NCI-H524 treated with DMSO at 0.1 percent for 48 hours (cell line): ENCODE measurements at regions not wholly inside any gene's neighbourhood (a gene's known extent, or its start where the extent isn't known, plus 50 kb on each side); places are given as distances from the start of the nearest gene placed in this dataset.
"Not testable (repeated sequence)": the region's sequence is repeated elsewhere in the genome, so short reads cannot be mapped to it uniquely, and the experiment has no call there.

Experiments used
- DNase-seq: peaks from one replicate; lab custom pipeline; 2025; lab: John Stamatoyannopoulos, UW

GRCh38 chr20:40933758-40934157 is 94.9 kb upstream of the TOP1 start:
- no peak for DNase-seq

- no peak for DNase-seq
Observed at GRCh38 chr20:40938020-40938419, 90.6 kb upstream of the TOP1 start.

GRCh38 chr20:40939667-40940066 is 89.0 kb upstream of the TOP1 start:
- DNase-seq: no peak

- no peak for DNase-seq
Observed at GRCh38 chr20:40941133-40941610, 87.5 kb upstream of the TOP1 start.

- no peak for DNase-seq
Observed at GRCh38 chr20:40942006-40942405, 86.6 kb upstream of the TOP1 start.

- no peak for DNase-seq
Observed at GRCh38 chr20:40942775-40943174, 85.8 kb upstream of the TOP1 start.

- no peak for DNase-seq
Observed at GRCh38 chr20:40943591-40943990, 85.0 kb upstream of the TOP1 start.

- DNase-seq: no peak
Observed at GRCh38 chr20:40945189-40945588, 83.4 kb upstream of the TOP1 start.

GRCh38 chr20:40945754-40946450 is 82.7 kb upstream of the TOP1 start:
- DNase-seq: no peak

- DNase-seq: no peak
Observed at GRCh38 chr20:40946451-40946850, 82.2 kb upstream of the TOP1 start.

GRCh38 chr20:40948465-40949267 is 80.0 kb upstream of the TOP1 start:
- DNase-seq: no peak

- DNase-seq: no peak
Observed at GRCh38 chr20:40949346-40949745, 79.3 kb upstream of the TOP1 start.

- DNase-seq: no peak
Observed at GRCh38 chr20:40952136-40952535, 76.5 kb upstream of the TOP1 start.

GRCh38 chr20:40953416-40953815 is 75.2 kb upstream of the TOP1 start:
- DNase-seq: no peak

GRCh38 chr20:40953856-40954255 is 74.8 kb upstream of the TOP1 start:
- DNase-seq: no peak

- no peak for DNase-seq
Observed at GRCh38 chr20:40954521-40955165, 74.0 kb upstream of the TOP1 start.

GRCh38 chr20:40955326-40955725 is 73.3 kb upstream of the TOP1 start:
- DNase-seq: no peak

- DNase-seq: not testable (repeated sequence)
Observed at GRCh38 chr20:40955826-40956225, 72.8 kb upstream of the TOP1 start.

GRCh38 chr20:40956542-40957264 is 71.9 kb upstream of the TOP1 start:
- DNase-seq: no peak

GRCh38 chr20:40957265-40957760 is 71.3 kb upstream of the TOP1 start:
- no peak for DNase-seq

GRCh38 chr20:40958598-40958997 is 70.0 kb upstream of the TOP1 start:
- DNase-seq: no peak
